ENCODE measurements at regions not wholly inside any gene's neighbourhood (a gene's known extent, or its start where the extent isn't known, plus 50 kb on each side); places are given as distances from the start of the nearest gene placed in this dataset.

GRCh38 chr3:21185816-21186314 lies 565.1 kb downstream of the ZNF385D start:
- Histone ChIP-seq H3K4me1 (ENCODE audit: control insufficient read depth, insufficient read depth, low read length) (no peaks in the 10 kb centered on the region), H3K4me3 (ENCODE audit: low read depth, low read length) (no peak overlapping the region), H3K9me3 (ENCODE audit: control insufficient read depth, insufficient read depth, low read depth, low read length) (no peaks in the 10 kb centered on the region), H3K27ac (ENCODE audit: extremely low read depth, low read depth, low read length) (no peak overlapping the region), H3K36me3 (ENCODE audit: control insufficient read depth in 2 of 2, insufficient read depth in 1 of 2, low read length in 2 of 2) (no peaks in the 10 kb centered on the region)
- POLR2A ChIA-PET = no interaction called here
- CTCF ChIA-PET = interaction anchor here (0.9 kb wide), 1 partner anchor 106 kb away, joined by 3 read pairs; no protein-coding TSS in a partner anchor
- TF ChIP-seq ZNF132 (tag by site-specific recombination; IDR thresholded peaks at IDR 0.05; ENCODE audit: borderline replicate concordance) (no peak), ZNF248 (tag by site-specific recombination; IDR thresholded peaks at IDR 0.05) (no peak)
- TF ChIP-seq, protein P1, sequence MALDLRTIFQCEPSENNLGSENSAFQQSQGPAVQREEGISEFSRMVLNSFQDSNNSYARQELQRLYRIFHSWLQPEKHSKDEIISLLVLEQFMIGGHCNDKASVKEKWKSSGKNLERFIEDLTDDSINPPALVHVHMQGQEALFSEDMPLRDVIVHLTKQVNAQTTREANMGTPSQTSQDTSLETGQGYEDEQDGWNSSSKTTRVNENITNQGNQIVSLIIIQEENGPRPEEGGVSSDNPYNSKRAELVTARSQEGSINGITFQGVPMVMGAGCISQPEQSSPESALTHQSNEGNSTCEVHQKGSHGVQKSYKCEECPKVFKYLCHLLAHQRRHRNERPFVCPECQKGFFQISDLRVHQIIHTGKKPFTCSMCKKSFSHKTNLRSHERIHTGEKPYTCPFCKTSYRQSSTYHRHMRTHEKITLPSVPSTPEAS (tag by site-specific recombination; IDR thresholded peaks at IDR 0.05) = no peak

DNA sequence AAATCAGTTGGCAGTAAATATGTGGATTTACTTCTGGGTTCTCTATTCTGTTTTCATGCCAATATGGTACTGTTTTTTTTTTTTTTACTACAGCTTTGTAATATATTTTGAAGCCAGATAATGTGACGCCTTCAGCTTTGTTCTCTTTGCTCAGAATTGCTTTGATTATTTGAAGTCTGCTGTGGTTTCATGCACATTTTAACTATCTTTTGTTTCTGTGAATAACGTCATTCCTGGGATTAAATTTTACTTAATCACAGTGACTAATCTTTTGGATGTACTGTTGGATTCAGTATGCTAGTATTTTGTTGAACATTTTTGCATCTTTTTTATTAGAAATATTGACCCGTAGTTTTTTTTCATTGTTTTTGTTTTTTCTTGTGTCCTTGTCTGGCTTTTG lies 576.5 kb downstream of the ZNF385D start:
- H3K4me1 ChIP-seq (ENCODE audit: control insufficient read depth, insufficient read depth, low read length) = no peaks in the 10 kb centered on the region
- no peaks in the 10 kb centered on the region for H3K36me3 ChIP-seq (ENCODE audit: control insufficient read depth in 2 of 2, insufficient read depth in 1 of 2, low read length in 2 of 2)
- no peaks in the 10 kb centered on the region for H3K9me3 ChIP-seq (ENCODE audit: control insufficient read depth, insufficient read depth, low read depth, low read length)
- ChIA-PET CTCF (no interaction called here), POLR2A (no interaction called here)
- no peak overlapping the region for H3K27ac ChIP-seq (ENCODE audit: extremely low read depth, low read depth, low read length)
- no peak overlapping the region for H3K4me3 ChIP-seq (ENCODE audit: low read depth, low read length)
- TF ChIP-seq ZNF530 (tag by site-specific recombination; IDR thresholded peaks at IDR 0.05; ENCODE audit: low read depth) (no peak), ZNF501 (tag by site-specific recombination; IDR thresholded peaks at IDR 0.05) (no peak), ZNF239 (tag by site-specific recombination; IDR thresholded peaks at IDR 0.05) (no peak), PBX3 (CRISPR knock-in tag; IDR thresholded peaks at IDR 0.05) (no peak), ZNF449 (tag by site-specific recombination; IDR thresholded peaks at IDR 0.05) (no peak), ZNF843 (tag by site-specific recombination; IDR thresholded peaks at IDR 0.05) (no peak), ZNF274 (IDR thresholded peaks at IDR 0.05; ENCODE audit: low read length) (no peak), ZNF274 (tag by site-specific recombination; IDR thresholded peaks at IDR 0.05; ENCODE audit: borderline replicate concordance) (no peak), ZNF621 (tag by site-specific recombination; IDR thresholded peaks at IDR 0.05) (no peak), ZNF776 (tag by site-specific recombination; IDR thresholded peaks at IDR 0.05; ENCODE audit: borderline replicate concordance) (no peak), KLF8 (tag by site-specific recombination; IDR thresholded peaks at IDR 0.05) (no peak), ZBTB21 (tag by site-specific recombination; IDR thresholded peaks at IDR 0.05) (no peak), PRDM2 (tag by site-specific recombination; IDR thresholded peaks at IDR 0.05; ENCODE audit: borderline replicate concordance) (no peak), ZNF510 (tag by site-specific recombination; IDR thresholded peaks at IDR 0.05; ENCODE audit: insufficient replicate concordance) (no peak)
- TF ChIP-seq, protein P2, sequence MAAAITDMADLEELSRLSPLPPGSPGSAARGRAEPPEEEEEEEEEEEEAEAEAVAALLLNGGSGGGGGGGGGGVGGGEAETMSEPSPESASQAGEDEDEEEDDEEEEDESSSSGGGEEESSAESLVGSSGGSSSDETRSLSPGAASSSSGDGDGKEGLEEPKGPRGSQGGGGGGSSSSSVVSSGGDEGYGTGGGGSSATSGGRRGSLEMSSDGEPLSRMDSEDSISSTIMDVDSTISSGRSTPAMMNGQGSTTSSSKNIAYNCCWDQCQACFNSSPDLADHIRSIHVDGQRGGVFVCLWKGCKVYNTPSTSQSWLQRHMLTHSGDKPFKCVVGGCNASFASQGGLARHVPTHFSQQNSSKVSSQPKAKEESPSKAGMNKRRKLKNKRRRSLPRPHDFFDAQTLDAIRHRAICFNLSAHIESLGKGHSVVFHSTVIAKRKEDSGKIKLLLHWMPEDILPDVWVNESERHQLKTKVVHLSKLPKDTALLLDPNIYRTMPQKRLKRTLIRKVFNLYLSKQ (tag by site-specific recombination; IDR thresholded peaks at IDR 0.05; ENCODE audit: borderline replicate concordance) = no peak
- TF ChIP-seq, protein P3, sequence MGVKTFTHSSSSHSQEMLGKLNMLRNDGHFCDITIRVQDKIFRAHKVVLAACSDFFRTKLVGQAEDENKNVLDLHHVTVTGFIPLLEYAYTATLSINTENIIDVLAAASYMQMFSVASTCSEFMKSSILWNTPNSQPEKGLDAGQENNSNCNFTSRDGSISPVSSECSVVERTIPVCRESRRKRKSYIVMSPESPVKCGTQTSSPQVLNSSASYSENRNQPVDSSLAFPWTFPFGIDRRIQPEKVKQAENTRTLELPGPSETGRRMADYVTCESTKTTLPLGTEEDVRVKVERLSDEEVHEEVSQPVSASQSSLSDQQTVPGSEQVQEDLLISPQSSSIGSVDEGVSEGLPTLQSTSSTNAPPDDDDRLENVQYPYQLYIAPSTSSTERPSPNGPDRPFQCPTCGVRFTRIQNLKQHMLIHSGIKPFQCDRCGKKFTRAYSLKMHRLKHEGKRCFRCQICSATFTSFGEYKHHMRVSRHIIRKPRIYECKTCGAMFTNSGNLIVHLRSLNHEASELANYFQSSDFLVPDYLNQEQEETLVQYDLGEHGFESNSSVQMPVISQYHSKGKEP (tag by site-specific recombination; IDR thresholded peaks at IDR 0.05) = no peak
- TF ChIP-seq, protein P4, sequence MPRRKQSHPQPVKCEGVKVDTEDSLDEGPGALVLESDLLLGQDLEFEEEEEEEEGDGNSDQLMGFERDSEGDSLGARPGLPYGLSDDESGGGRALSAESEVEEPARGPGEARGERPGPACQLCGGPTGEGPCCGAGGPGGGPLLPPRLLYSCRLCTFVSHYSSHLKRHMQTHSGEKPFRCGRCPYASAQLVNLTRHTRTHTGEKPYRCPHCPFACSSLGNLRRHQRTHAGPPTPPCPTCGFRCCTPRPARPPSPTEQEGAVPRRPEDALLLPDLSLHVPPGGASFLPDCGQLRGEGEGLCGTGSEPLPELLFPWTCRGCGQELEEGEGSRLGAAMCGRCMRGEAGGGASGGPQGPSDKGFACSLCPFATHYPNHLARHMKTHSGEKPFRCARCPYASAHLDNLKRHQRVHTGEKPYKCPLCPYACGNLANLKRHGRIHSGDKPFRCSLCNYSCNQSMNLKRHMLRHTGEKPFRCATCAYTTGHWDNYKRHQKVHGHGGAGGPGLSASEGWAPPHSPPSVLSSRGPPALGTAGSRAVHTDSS (tag by site-specific recombination; IDR thresholded peaks at IDR 0.05) = no peak
